H9 (cell line): ENCODE measurements at regions not wholly inside any gene's neighbourhood (a gene's known extent, or its start where the extent isn't known, plus 50 kb on each side); places are given as distances from the start of the nearest gene placed in this dataset.

Experiments used
- DNase-seq: peaks from one replicate; pipeline ENCODE4 v3.0.0-alpha.2; 2017
- H2AFZ ChIP-seq: one replicate; pipeline ENCODE4 v1.6.1; 2013; ENCODE audit warnings: mild to moderate bottlenecking, low read length, control low read depth, moderate library complexity
- H2AK5ac ChIP-seq: 2 replicates; pipeline ENCODE4 v1.6.1; 2013; ENCODE audit warnings: low read length, control low read depth, mixed read lengths; ENCODE audit not compliant: insufficient read length
- H2BK120ac ChIP-seq: one replicate; pipeline ENCODE4 v1.6.1; 2013; ENCODE audit warnings: low read depth, mild to moderate bottlenecking, low read length, control low read depth, inconsistent platforms; ENCODE audit not compliant: poor library complexity, severe bottlenecking
- H2BK12ac ChIP-seq: 2 replicates; pipeline ENCODE4 v1.6.1; 2013; ENCODE audit warnings: low read length, control low read depth, mixed read lengths, low read depth; ENCODE audit not compliant: insufficient read length
- H2BK15ac ChIP-seq: 2 replicates; pipeline ENCODE4 v1.6.1; 2013; ENCODE audit warnings: low read depth, low read length, control low read depth
- H2BK20ac ChIP-seq: one replicate; pipeline ENCODE4 v1.6.1; 2013; ENCODE audit warnings: low read depth, mild to moderate bottlenecking, low read length, control low read depth, inconsistent platforms; ENCODE audit not compliant: poor library complexity, severe bottlenecking
- H2BK5ac ChIP-seq: 2 replicates; pipeline ENCODE4 v1.6.1; 2013; ENCODE audit warnings: low read length, control low read depth, mixed read lengths; ENCODE audit not compliant: insufficient read length
- H3K14ac ChIP-seq: 2 replicates; pipeline ENCODE4 v1.6.1; 2013; ENCODE audit warnings: low read length, control low read depth; ENCODE audit not compliant: insufficient read depth
- H3K18ac ChIP-seq: 2 replicates; pipeline ENCODE4 v1.6.1; 2013; ENCODE audit warnings: low read depth, mild to moderate bottlenecking, mixed read lengths, low read length, control low read depth; ENCODE audit not compliant: insufficient read length
- H3K23ac ChIP-seq: 2 replicates; pipeline ENCODE4 v1.6.1; 2013; ENCODE audit warnings: low read length, control low read depth, mixed read lengths, low read depth; ENCODE audit not compliant: insufficient read length
- H3K23me2 ChIP-seq: 2 replicates; pipeline ENCODE4 v1.6.1; 2013; ENCODE audit warnings: low read depth, mild to moderate bottlenecking, mixed read lengths, low read length, control low read depth; ENCODE audit not compliant: insufficient read length, poor library complexity, severe bottlenecking
- H3K27ac ChIP-seq: 2 replicates; pipeline ENCODE4 v1.5.1; 2013; ENCODE audit warnings: low read length, control low read depth, mixed read lengths, low read depth; ENCODE audit not compliant: insufficient read length
- H3K27me3 ChIP-seq: 2 replicates; pipeline ENCODE4 v1.6.1; 2013; ENCODE audit warnings: low read length, control low read depth, inconsistent platforms; ENCODE audit not compliant: insufficient read depth
- H3K4ac ChIP-seq: 2 replicates; pipeline ENCODE4 v1.6.1; 2013; ENCODE audit warnings: low read depth, mild to moderate bottlenecking, control low read depth, inconsistent platforms, low read length, moderate library complexity
- H3K4me1 ChIP-seq: 2 replicates; pipeline ENCODE4 v1.6.1; 2013; ENCODE audit warnings: low read length, control low read depth, inconsistent platforms; ENCODE audit not compliant: insufficient read depth
- H3K4me2 ChIP-seq: 2 replicates; pipeline ENCODE4 v1.6.1; 2013; ENCODE audit warnings: low read length, control low read depth, mixed read lengths; ENCODE audit not compliant: insufficient read length, insufficient read depth
- H3K56ac ChIP-seq: 2 replicates; pipeline ENCODE4 v1.6.1; 2013; ENCODE audit warnings: low read depth, mild to moderate bottlenecking, mixed read lengths, low read length, control low read depth; ENCODE audit not compliant: insufficient read length
- H3K79me1 ChIP-seq: 2 replicates; pipeline ENCODE4 v1.6.1; 2013; ENCODE audit warnings: low read depth, mild to moderate bottlenecking, moderate library complexity, low read length, control low read depth, inconsistent platforms; ENCODE audit not compliant: insufficient read depth, poor library complexity, severe bottlenecking
- H3K79me2 ChIP-seq: 2 replicates; pipeline ENCODE4 v1.6.1; 2013; ENCODE audit warnings: low read length, control low read depth, inconsistent platforms; ENCODE audit not compliant: insufficient read depth
- H3K9ac ChIP-seq: 2 replicates; pipeline ENCODE4 v1.6.1; 2013; ENCODE audit warnings: low read length, control low read depth, mixed read lengths; ENCODE audit not compliant: insufficient read length; ENCODE audit errors: extremely low read depth
- H3K9me3 ChIP-seq: one replicate; pipeline ENCODE4 v1.6.1; 2013; ENCODE audit warnings: low read depth, low read length, inconsistent platforms; ENCODE audit not compliant: control insufficient read depth
- H3T11ph ChIP-seq: one replicate; pipeline ENCODE4 v1.6.1; 2013; ENCODE audit warnings: mild to moderate bottlenecking, low read length, control low read depth, inconsistent platforms
- H4K20me1 ChIP-seq: one replicate; pipeline ENCODE4 v1.6.1; 2013; ENCODE audit not compliant: control insufficient read depth, insufficient read length, insufficient read depth
- H4K5ac ChIP-seq: 2 replicates; pipeline ENCODE4 v1.6.1; 2013; ENCODE audit warnings: low read depth, mild to moderate bottlenecking, mixed read lengths, low read length, control low read depth; ENCODE audit not compliant: insufficient read length
- H4K8ac ChIP-seq: replicated peaks from 2 replicates; pipeline ENCODE4 v1.6.1; 2013; ENCODE audit warnings: low read length, control low read depth, mixed read lengths, low read depth; ENCODE audit not compliant: insufficient read length
- H4K91ac ChIP-seq: 2 replicates; pipeline ENCODE4 v1.6.1; 2013; ENCODE audit warnings: low read depth, mild to moderate bottlenecking, moderate library complexity, mixed read lengths, low read length, control low read depth; ENCODE audit not compliant: insufficient read length
- H3K27ac Mint-ChIP-seq, 3 experiments: 2 replicates in 2 of 3; 3 replicates in 1 of 3; pipeline ENCODE4 v1.8.0; 2020 to 2021; ENCODE audit warnings: mixed read lengths in 3 of 3, mild to moderate bottlenecking in 1 of 3, moderate library complexity in 1 of 3
- H3K27me3 Mint-ChIP-seq: 2 replicates; pipeline ENCODE4 v1.8.0; 2021; ENCODE audit warnings: low read depth, mild to moderate bottlenecking, moderate library complexity, mixed read lengths
- H3K36me3 Mint-ChIP-seq, 3 experiments: 2 replicates in 2 of 3; 3 replicates in 1 of 3; pipeline ENCODE4 v1.8.0; 2020 to 2021; ENCODE audit warnings: low read depth in 3 of 3, mixed read lengths in 3 of 3; ENCODE audit not compliant: insufficient read depth in 1 of 3
- H3K4me1 Mint-ChIP-seq, 2 experiments: 2 replicates each; pipeline ENCODE4 v1.8.0; 2020; ENCODE audit warnings: mixed read lengths in 2 of 2
- H3K4me3 Mint-ChIP-seq, 2 experiments: 2 replicates in 1 of 2; 3 replicates in 1 of 2; pipeline ENCODE4 v1.8.0; 2020 to 2021; ENCODE audit warnings: mild to moderate bottlenecking in 2 of 2, mixed read lengths in 2 of 2, moderate library complexity in 1 of 2
- H3K9me3 Mint-ChIP-seq, 2 experiments: 2 replicates in 1 of 2; 3 replicates in 1 of 2; pipeline ENCODE4 v1.8.0; 2020; ENCODE audit warnings: mild to moderate bottlenecking in 2 of 2, mixed read lengths in 2 of 2, moderate library complexity in 1 of 2
- CTCF ChIP-seq: fragments of 200-600 bp; sonication (generic); conservative IDR thresholded peaks from 3 replicates; pipeline ENCODE4 v1.8.0; 2021; ENCODE audit warnings: antibody characterized with exemption, mild to moderate bottlenecking
- WGBS: extraction: QIAGEN DNeasy Blood & Tissue Kit; methylation state at CpG from one replicate; pipeline ENCODE4 v1.1.7; 2013; ENCODE audit warnings: missing lambda C conversion rate, low lambda C conversion rate, mixed read lengths; ENCODE audit not compliant: insufficient read length; ENCODE audit errors: extremely low coverage; 5-methylcytosine and 5-hydroxymethylcytosine counted together

GRCh38 chr10:128571071-128571470 lies 444.8 kb upstream of the MKI67 start:
- H3K27me3 Mint-ChIP-seq, result peaks cover 9% of the 10 kb centered on the region
- Histone ChIP-seq H2AFZ (no peak overlapping the region), H2BK20ac (no peak overlapping the region), H4K5ac (no peak overlapping the region), H3K79me2 (no peaks in the 10 kb centered on the region), H4K91ac (no peak overlapping the region), H3K4me1 (no peaks in the 10 kb centered on the region), H2BK12ac (no peak overlapping the region), H3K23ac (no peak overlapping the region), H3K9me3 (no peaks in the 10 kb centered on the region), H3K9ac (no peak overlapping the region), H2BK5ac (no peak overlapping the region), H2BK120ac (no peak overlapping the region), H4K8ac (no peak overlapping the region), H3K79me1 (no peaks in the 10 kb centered on the region), H3K27me3 (no peaks in the 10 kb centered on the region), H3K4ac (no peak overlapping the region), H3K4me2 (no peak overlapping the region), H2BK15ac (no peak overlapping the region), H3K14ac (no peak overlapping the region), H3K27ac (no peak overlapping the region), H2AK5ac (no peak overlapping the region), H3T11ph (no peak overlapping the region), H3K56ac (no peak overlapping the region), H3K18ac (no peak overlapping the region), H4K20me1 (no peaks in the 10 kb centered on the region), H3K23me2 (no peaks in the 10 kb centered on the region)
- H3K27ac Mint-ChIP-seq, result no peak overlapping the region; a peak in 1 of 7 replicates
- DNase-seq, result no peak
- H3K36me3 Mint-ChIP-seq, result no peaks in the 10 kb centered on the region
- no peak overlapping the region for H3K4me3 Mint-ChIP-seq
- TF ChIP-seq CTCF, result no peak
- WGBS, result no CpG with 5 or more reads among the region's 4 CpGs
- peaks cover 14 to 25% of the 10 kb centered on the region in 2 experiments for H3K4me1 Mint-ChIP-seq
- H3K9me3 Mint-ChIP-seq, result no peaks in the 10 kb centered on the region
